NB4 (cell line): ENCODE measurements at regions not wholly inside any gene's neighbourhood (a gene's known extent, or its start where the extent isn't known, plus 50 kb on each side); places are given as distances from the start of the nearest gene placed in this dataset.

Experiments
- CTCF ChIP-seq: IDR thresholded peaks from one replicate; pipeline ENCODE4 v1.5.1; 2012; ENCODE audit warnings: low read depth, low read length
- MYC ChIP-seq: IDR thresholded peaks from 2 replicates; pipeline ENCODE4 v1.6.1; 2011; ENCODE audit warnings: low read depth, low read length
- POLR2A ChIP-seq: IDR thresholded peaks from 2 replicates; pipeline ENCODE4 v1.6.1; 2011; ENCODE audit warnings: mild to moderate bottlenecking; ENCODE audit not compliant: insufficient read length; ENCODE audit errors: extremely low read depth
- TF ChIP-seq, protein P1 (sequence below): IDR thresholded peaks from 2 replicates; pipeline ENCODE4 v1.6.1; 2011; ENCODE audit warnings: low read depth, low read length

DNA sequence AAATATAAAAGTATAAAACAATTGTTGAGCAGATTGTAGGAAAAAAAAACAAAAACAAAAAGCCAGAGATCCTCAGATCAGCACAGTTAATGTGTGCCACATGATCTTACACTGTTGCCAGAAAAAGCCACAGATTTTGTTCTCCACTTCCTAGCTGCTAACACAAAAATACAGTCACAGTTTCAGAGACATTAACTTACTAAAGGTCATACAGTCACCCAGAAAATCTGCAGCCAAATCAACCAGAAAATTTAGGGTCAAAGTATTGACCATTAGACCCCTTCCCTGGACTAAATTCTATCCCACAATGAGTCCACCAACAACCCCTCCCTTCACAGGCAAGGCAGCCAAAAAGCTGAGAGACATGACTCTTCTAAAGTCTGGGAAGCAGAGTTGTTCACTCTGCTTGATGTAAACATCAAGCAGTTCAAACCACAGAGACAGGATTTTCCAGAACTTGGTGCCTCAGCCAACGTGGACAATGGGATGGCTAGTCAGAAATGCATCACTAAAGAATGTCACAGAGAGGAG, 59.1 kb downstream of the SST start:
- TF ChIP-seq POLR2A = no peak
- no peak for TF ChIP-seq CTCF
- TF ChIP-seq MYC = no peak
- TF ChIP-seq, protein P1, sequence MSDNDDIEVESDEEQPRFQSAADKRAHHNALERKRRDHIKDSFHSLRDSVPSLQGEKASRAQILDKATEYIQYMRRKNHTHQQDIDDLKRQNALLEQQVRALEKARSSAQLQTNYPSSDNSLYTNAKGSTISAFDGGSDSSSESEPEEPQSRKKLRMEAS = no peak
